SH-SY5Y (cell line): ENCODE measurements at regions not wholly inside any gene's neighbourhood (a gene's known extent, or its start where the extent isn't known, plus 50 kb on each side); places are given as distances from the start of the nearest gene placed in this dataset.

Experiments used
- GATA2 ChIP-seq: IDR thresholded peaks from 2 replicates; pipeline ENCODE4 v1.6.1; 2011; ENCODE audit warnings: mild to moderate bottlenecking, low read depth, low read length
- GATA3 ChIP-seq: IDR thresholded peaks from 2 replicates; pipeline ENCODE4 v1.6.1; 2011; ENCODE audit warnings: low read depth, mild to moderate bottlenecking, low read length, moderate library complexity

DNA sequence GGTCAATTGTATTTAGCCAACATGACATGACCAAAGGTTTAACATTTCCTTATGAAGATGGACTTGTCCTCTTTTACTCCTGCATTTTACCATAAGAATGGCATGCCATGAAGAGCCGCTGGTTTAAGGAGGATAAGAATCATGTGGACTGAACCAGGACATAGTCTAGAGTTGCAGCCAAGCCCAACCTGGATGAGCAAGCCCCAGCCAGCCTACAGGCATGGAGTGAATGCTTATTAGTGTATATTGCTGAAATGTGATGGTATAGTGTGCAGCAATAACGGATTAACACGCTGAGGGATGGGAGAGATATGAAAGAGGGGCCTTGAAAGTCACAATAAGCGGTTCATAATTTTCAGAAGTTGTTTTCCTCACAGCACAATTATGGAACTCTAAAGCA, 523.2 kb downstream of the NTRK2 start:
- no peak for TF ChIP-seq GATA3
- no peak for TF ChIP-seq GATA2

DNA sequence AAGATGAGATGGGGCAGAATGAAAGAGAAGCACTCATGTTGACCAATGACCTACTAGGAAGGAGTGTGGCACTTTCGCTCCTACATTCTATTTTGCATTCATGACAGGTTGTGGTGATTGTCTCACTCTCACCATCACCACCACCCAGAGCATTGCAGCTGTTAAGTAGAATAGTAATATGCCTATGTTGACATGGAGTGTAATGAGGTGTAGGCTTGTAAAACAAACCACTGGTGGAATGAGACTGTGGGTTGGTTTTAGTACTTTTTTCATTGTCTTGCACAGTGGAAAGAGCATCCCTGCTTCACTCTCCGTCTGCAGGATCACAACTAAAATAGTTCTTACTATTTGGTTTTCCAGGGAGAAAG, 516.7 kb downstream of the NTRK2 start:
- no peak for TF ChIP-seq GATA2
- no peak for TF ChIP-seq GATA3

DNA sequence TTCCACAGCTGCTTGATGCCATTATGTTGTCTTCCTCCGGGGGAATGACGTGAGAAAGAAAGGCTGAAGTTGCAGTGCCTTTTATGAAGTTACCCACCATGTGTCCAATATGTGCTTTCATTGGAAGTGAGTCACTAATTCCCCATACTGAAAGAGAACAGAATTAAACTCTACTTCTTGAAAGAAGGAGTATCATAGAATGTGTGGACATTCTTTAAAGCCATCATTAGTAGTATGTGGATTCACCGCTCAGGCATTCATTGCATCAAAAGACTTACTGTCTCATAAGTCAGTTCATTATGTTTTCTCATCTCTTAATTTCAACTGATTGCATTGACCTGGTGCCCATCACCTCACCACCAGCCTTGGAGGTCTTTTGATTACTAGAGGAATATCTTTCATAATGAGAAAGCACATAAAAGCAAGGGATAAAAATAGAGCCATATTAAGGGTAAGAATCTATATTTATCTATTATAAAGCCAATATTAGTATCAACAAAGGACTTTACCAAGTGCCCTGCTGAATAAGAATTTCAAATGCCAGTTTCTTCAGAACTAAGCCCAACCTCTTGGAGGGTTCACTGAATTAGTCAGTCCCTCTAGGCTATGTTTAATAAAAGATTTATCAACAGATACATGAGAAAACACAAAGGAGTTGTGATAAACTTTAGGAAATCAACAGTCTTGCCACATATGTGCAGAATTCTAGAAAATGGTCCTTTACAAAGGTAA, 516.1 kb downstream of the NTRK2 start:
- no peak for TF ChIP-seq GATA2
- no peak for TF ChIP-seq GATA3

DNA sequence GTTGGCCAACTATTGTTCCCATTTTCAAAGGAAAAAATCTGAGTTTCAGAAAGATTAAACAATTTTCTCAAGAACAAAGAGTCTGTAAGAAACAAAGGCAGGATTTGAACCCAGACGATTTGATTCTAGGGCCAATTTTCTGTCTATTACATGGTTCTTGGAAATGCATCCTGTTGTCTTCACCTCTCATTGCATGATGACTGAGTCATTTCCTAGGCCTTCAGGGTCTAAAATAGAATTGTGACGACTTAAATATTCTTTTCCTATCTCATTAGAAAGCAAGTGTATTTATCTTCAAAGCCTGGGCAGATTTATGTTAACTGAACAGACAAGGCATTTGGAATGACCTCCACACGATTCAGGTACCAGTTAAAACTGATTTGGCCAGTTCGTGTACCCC, 512.9 kb downstream of the NTRK2 start:
- TF ChIP-seq GATA3 = no peak
- TF ChIP-seq GATA2 = no peak

DNA sequence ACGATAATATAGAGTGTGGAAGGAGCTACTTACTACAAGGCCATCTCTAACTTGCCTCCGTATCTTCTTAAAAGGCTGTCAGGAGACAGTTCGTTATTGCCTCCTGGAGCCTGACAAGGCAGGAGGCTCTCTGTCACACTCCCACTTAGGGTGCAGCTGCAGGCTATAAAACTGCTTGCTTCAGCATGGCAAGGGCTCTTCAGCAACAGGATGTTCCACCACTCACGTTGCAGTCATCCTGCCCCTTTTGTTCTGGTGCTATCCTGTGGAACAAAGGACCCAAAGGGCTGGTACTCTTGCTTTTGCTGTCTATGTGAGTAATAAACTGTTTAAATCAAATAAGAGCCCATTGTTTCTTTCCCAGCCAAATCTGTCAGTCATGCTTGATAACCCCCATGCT, 508.9 kb downstream of the NTRK2 start:
- no peak for TF ChIP-seq GATA3
- TF ChIP-seq GATA2 = no peak

DNA sequence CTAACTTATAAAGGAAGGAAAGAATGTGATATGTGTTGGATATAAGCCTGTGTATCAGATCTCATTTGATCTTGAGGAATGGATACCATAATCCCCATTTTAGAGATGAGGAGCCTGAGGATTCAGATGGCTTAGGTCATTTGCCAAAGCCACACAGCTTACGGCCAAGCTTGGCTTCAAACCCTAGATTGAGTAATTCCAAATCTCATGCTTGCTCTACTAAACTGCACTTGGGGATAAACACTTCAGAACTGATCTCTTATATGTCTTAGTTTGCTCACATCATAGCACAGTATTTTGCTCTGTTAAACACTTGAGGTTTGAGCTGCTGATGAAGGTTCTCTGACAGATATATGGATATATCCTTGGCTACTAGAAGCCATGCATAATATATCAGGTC, 504.4 kb downstream of the NTRK2 start:
- TF ChIP-seq GATA2 = no peak
- no peak for TF ChIP-seq GATA3

DNA sequence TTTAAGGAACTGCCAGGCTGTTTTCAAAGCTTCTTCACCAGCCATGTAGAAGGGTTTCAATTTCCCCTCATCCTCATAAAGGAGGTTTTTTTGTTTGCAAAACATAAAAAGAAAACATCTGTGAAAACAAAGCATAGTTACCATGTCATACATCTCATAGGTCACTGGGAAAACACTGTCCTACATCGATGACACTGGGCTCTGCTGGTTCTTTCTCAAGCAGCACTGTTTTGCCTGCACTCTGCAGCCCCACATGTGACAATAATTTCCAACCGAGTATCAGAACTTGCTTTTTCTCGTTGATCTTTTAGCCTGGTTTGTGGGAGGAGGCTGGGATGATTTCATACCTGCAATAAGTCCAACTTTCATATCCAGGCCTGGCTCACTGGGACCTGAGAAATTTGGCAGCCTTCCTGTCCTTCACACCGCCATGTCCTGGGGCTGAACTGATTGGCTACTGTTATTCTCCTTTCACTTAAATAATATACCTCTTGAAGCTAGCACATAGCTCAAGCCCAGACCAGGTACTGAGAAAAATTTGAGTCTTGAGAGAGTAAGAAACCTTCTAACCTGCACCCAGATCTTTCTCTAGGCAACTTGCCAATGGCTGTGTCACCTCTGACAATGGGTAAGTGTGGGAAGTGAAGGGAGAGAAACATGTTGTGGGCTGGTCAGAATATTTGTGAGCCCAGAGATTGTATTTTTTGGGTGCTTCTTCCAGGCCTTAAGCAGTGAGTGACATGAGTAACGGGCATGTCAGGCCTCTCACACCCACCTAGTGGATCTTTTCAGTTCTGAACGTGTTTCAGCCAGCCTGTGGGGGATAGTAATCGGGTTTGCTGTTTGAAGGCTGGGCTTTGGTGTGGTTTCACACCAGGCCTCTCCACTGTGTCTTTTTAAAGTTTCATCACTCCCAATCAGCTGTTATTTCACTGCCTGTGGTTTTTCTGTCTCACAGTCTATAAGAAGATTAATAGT, 502.8 kb downstream of the NTRK2 start:
- TF ChIP-seq GATA3 = no peak
- no peak for TF ChIP-seq GATA2

DNA sequence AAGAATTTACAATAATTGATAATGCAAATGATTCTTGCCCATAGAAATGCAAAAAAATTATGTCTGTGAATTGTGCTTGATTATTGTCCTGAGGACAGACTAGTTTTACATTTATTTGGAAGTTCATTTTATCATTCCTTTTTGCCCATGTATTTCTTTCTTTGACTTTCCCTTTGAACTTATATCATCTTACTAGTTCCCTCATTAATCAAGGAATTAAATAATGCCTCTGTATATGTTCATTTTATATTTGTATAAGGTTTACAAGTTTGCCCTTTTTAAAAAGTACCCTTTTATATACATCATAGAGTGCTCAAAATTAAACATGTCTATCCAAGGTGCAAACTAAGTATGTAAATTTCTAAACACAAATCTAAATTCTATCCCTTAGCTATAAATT, 501.6 kb downstream of the NTRK2 start:
- TF ChIP-seq GATA3 = no peak
- no peak for TF ChIP-seq GATA2

DNA sequence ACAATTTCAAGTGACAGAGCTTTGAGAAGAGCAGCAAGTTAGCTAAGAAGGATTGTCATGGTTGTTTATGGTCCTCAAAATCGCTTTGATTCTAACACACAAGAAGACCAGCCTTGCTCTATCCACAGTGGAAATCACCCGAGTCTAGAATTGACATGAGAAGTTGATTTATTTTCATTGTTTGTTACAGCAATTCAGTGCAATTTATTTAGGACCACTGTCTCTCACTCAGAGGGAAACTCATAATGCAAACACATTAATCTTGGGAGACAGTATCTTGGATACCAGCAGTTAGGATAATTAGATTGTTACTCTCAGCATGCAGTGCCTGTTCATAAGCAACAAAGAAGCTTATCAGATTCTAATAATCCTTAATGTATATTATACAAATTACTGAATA, 498.9 kb downstream of the NTRK2 start:
- TF ChIP-seq GATA3 = no peak
- no peak for TF ChIP-seq GATA2

DNA sequence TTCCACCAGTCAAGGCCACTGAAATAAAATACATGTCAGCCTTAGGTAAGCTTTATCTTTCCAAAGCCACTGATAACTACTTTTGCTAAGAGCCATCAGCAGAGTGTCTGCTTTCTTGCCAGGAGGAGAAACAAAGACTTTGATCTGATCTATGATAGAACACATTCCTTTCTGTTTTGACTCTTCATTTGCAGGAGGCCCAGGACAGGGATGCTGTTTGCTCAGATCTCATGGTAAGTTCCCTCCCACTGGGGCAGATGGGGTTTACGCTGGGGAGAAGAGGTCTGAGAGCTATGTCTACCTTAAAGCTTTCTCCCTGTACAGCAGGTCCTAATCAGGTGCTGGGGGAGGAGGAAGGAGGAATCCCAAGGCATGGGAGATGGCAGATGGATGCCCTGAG, 497.6 kb downstream of the NTRK2 start:
- no peak for TF ChIP-seq GATA2
- no peak for TF ChIP-seq GATA3

DNA sequence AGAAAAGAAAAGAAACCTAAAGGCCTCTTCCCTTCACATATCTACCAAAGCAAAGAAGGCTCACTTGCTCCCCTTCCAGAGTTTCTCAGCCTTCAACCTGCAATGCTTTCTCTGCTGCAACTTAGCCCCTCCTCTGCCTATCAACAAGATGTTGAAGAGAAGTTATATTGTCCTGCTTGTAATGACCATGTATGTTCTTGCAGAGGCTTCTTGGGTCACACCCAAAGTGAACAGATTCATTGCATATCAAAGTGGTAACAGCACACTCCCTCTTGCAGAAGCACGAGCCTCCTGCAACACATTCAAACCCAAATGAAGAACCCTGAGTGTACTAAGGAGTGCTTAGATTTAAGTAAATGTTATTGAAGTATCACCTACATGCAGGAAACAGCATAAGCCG, 494.3 kb downstream of the NTRK2 start:
- TF ChIP-seq GATA3 (no peak), GATA2 (no peak)

DNA sequence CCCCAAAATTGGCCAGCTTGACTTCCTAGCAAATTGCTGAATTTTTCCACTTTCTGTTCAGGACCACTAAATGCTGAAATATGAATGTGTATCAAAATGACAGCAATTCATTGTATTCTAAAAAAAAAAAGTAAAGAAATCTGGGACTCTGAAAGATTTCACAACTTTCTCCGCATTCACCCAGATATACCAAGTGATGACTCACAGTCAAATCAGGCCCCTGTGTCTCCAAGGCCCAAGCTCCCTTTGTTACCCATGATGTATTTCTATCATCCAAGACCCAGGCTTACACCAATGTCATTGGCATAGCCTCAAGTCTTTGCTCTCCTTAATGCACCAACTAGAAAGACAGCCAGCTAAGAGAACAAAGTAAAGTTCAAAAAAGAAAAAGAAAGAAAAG, 493.9 kb downstream of the NTRK2 start:
- TF ChIP-seq GATA3 (no peak), GATA2 (no peak)

DNA sequence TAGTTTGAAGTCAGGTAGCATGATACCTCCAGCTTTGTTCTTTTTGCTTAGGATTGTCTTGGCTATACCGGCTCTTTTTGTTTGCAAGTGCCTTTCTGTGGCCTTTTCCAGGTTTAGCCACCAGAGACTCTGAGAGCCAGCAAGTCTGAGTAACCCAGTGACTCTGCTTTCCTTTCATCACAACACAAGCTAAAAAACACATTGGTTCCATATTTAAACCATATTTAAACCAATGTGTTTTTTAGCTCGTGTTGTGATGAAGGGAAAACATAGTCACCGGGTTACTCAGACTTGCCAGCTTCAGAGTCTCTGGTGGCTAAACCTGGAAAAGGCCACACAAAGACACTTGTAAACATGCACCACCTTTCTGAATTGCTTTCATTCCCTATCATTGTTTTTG, 493.3 kb downstream of the NTRK2 start:
- no peak for TF ChIP-seq GATA2
- TF ChIP-seq GATA3 = no peak

DNA sequence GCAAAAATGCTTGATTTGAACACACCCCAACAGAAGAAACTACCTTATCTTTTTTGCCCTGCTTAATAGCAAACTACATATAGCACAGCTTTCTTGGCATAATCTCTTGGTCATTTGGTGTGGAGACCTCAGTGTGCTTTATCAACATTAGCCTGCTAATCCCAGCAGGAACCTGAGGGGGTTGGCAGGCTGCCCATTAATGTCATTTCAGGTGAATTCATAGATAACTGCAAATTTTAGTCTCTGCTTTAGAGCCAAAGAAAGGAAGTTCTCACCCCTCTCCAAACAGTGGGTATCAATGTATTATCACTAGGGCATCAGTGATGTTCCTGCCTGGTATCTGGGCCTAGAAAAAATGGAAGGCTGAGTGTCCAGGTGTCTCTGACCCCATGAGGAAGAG, 489.0 kb downstream of the NTRK2 start:
- TF ChIP-seq GATA3 (peak; percentile 21; the same call in 1 of the 2 replicates), GATA2 (peak; percentile 88)

DNA sequence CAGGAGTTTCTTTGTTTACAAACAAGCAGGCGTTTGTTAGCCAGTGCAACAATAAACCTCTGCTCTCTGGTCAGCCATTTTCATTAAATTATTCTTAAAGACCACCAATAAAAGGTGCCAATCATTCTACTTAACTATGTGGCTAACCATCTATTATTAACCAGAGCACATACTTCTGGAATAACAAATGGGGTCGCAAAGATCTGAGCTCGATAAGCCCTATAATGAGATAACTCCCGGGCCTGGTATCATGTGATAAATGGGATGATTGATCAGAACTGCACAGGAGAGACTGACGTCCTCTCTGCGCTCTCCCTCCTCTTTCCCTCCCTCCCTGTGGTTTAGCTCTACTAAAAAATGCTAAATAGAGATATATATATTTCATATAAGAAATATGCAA, 488.2 kb downstream of the NTRK2 start:
- peak; percentile 95 for TF ChIP-seq GATA3
- TF ChIP-seq GATA2 = peak; percentile 95

DNA sequence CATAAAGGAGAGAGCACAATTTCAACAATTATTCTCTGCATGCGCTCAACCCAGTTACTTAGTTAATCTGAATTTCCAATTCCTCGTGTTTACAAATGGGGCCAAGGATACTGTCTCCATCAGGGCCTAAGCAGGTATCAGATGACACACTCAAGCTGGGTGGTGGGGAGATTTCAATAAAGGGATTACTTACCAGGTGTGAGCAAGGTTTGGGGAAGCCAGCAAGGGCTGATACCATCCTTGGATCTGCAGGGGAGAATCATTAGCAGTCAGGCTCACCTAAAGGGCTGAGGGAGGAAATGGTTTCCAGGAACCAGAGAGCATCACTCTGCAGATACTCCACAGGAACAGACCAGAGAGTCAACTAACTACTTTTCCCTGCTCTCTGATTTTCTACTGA, 487.1 kb downstream of the NTRK2 start:
- TF ChIP-seq GATA3 = no peak
